ENCODE measurements at regions not wholly inside any gene's neighbourhood (a gene's known extent, or its start where the extent isn't known, plus 50 kb on each side); places are given as distances from the start of the nearest gene placed in this dataset.

DNA sequence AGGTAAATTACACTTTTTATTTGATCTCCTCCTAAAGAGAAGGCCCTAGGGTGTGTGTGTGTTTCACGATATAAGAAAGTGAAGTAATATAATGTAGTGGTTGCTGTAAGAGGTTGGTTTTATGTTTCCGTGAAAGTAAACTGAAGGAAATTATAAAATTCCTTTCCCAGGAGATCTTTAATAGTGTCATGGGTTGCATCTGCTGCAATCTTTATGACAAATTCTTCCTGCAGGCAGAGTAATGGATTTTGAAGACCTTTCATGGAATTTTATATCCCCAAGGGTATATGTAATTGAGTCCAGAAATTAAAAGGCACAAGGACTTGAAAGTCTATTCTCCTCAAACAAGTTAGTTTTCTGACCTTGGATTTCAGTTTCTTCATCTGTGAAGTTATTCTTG lies 538.6 kb downstream of the ANKRD50 start:
- no peaks in the 10 kb centered on the region for H3K4me1 Mint-ChIP-seq
- H3K36me3 Mint-ChIP-seq (ENCODE audit: low read depth), result peaks cover 3% of the 10 kb centered on the region
- TF ChIP-seq CTCF (IDR thresholded peaks at IDR 0.05; ENCODE audit: unreplicated experiment in 3 of 3), result no peak
- H3K27me3 Mint-ChIP-seq (ENCODE audit: low read depth), result no peaks in the 10 kb centered on the region
- no peak overlapping the region for H3K4me3 Mint-ChIP-seq
- peak overlapping the region in 1 of 3 experiments; percentile 9 for H3K27ac Mint-ChIP-seq
- peaks cover 27% of the 10 kb centered on the region for H3K9me3 Mint-ChIP-seq

GRCh38 chr4:124177647-124178425 lies 534.7 kb downstream of the ANKRD50 start:
- H3K9me3 Mint-ChIP-seq, result peaks cover 17% of the 10 kb centered on the region

GRCh38 chr4:124178449-124179021 lies 534.0 kb downstream of the ANKRD50 start:
- peaks cover 13% of the 10 kb centered on the region for H3K4me1 Mint-ChIP-seq
- H3K36me3 Mint-ChIP-seq (ENCODE audit: low read depth), result no peaks in the 10 kb centered on the region
- H3K9me3 Mint-ChIP-seq, result peaks cover 17% of the 10 kb centered on the region
- H3K4me3 Mint-ChIP-seq, result no peak overlapping the region
- no peak overlapping the region for H3K27ac Mint-ChIP-seq
- H3K27me3 Mint-ChIP-seq (ENCODE audit: low read depth), result no peaks in the 10 kb centered on the region
- TF ChIP-seq CTCF (IDR thresholded peaks at IDR 0.05; ENCODE audit: unreplicated experiment in 3 of 3), result no peak

More at GRCh38 chr4:124177647-124178425, 534.7 kb downstream of the ANKRD50 start:
- H3K4me1 Mint-ChIP-seq, result peaks cover 8% of the 10 kb centered on the region
- no peaks in the 10 kb centered on the region for H3K36me3 Mint-ChIP-seq (ENCODE audit: low read depth)
- H3K27me3 Mint-ChIP-seq (ENCODE audit: low read depth), result no peaks in the 10 kb centered on the region
- H3K27ac Mint-ChIP-seq, result no peak overlapping the region
- no peak for TF ChIP-seq CTCF (IDR thresholded peaks at IDR 0.05; ENCODE audit: unreplicated experiment in 3 of 3)
- no peak overlapping the region for H3K4me3 Mint-ChIP-seq

- peaks cover 21% of the 10 kb centered on the region for H3K4me1 Mint-ChIP-seq
- no peaks in the 10 kb centered on the region for H3K36me3 Mint-ChIP-seq (ENCODE audit: low read depth)
- no peak overlapping the region for H3K4me3 Mint-ChIP-seq
- TF ChIP-seq CTCF (IDR thresholded peaks at IDR 0.05; ENCODE audit: unreplicated experiment in 3 of 3), result no peak
- H3K9me3 Mint-ChIP-seq, result peaks cover 17% of the 10 kb centered on the region
- H3K27ac Mint-ChIP-seq, result peak overlapping the region; percentile 12 to 68 (median 55)
- H3K27me3 Mint-ChIP-seq (ENCODE audit: low read depth), result no peaks in the 10 kb centered on the region
Measured at GRCh38 chr4:124179506-124180186, 532.9 kb downstream of the ANKRD50 start.

DNA sequence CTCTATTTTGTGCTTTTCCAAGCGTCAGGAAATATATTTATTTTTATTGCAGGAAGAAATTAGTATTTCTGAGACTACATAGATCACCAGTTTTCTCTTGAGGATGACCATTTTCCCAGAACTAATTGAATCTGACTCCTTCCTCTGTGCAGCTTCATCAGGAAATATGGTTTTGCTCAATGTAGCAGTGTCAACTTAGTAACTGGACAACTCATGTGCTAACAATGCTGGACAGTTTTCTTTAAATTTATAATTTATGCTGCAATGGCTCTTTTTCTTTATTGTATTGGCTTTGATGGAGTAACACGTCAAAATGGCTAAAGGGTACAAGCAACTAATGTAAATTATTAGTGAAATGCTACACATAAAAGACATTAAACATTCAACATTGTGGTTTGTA lies 531.5 kb downstream of the ANKRD50 start:
- peak overlapping the region in 1 of 3 experiments; percentile 28 for H3K27ac Mint-ChIP-seq
- H3K4me1 Mint-ChIP-seq, result peaks cover 25% of the 10 kb centered on the region
- peaks cover 17% of the 10 kb centered on the region for H3K9me3 Mint-ChIP-seq
- no peak overlapping the region for H3K4me3 Mint-ChIP-seq
- TF ChIP-seq CTCF (IDR thresholded peaks at IDR 0.05; ENCODE audit: unreplicated experiment in 3 of 3), result no peak
- H3K27me3 Mint-ChIP-seq (ENCODE audit: low read depth), result no peaks in the 10 kb centered on the region
- no peaks in the 10 kb centered on the region for H3K36me3 Mint-ChIP-seq (ENCODE audit: low read depth)
